Neural cell (in vitro differentiated cells): ENCODE measurements at regions not wholly inside any gene's neighbourhood (a gene's known extent, or its start where the extent isn't known, plus 50 kb on each side); places are given as distances from the start of the nearest gene placed in this dataset.

Experiments
- CTCF ChIP-seq: fragments of 450-650 bp; IDR thresholded peaks from 2 replicates; pipeline ENCODE4 v1.5.1; 2014; ENCODE audit warnings: antibody characterized with exemption, mild to moderate bottlenecking, moderate library complexity; ENCODE audit not compliant: poor library complexity, severe bottlenecking
- EP300 ChIP-seq: fragments of 450-650 bp; conservative IDR thresholded peaks from 2 replicates; pipeline ENCODE4 v1.6.1; 2014; ENCODE audit warnings: antibody characterized with exemption, mild to moderate bottlenecking, moderate library complexity; ENCODE audit not compliant: poor library complexity, severe bottlenecking
- EZH2 ChIP-seq: fragments of 200-600, 300-800 bp; shearing (Covaris generic), sonication (generic); IDR thresholded peaks from 2 replicates; pipeline ENCODE4 v1.6.1; 2014; ENCODE audit warnings: antibody characterized with exemption, low read length, borderline replicate concordance, mild to moderate bottlenecking; ENCODE audit not compliant: insufficient read depth, poor library complexity, severe bottlenecking
- POLR2AphosphoS5 ChIP-seq: IDR thresholded peaks from 2 replicates; pipeline ENCODE4 v1.6.1; 2012
- REST ChIP-seq: IDR thresholded peaks from 2 replicates; pipeline ENCODE4 v1.6.1; 2012; ENCODE audit warnings: borderline replicate concordance
- SMC3 ChIP-seq: fragments of 450-650 bp; conservative IDR thresholded peaks from 2 replicates; pipeline ENCODE4 v1.6.1; 2014; ENCODE audit warnings: antibody characterized with exemption, mild to moderate bottlenecking, moderate library complexity; ENCODE audit not compliant: poor library complexity
- TAF1 ChIP-seq: IDR thresholded peaks from 2 replicates; pipeline ENCODE4 v1.6.1; 2012; ENCODE audit warnings: low read depth

GRCh38 chr3:162142511-162142910 is 645.9 kb downstream of the OTOL1 start:
- TF ChIP-seq EP300 (no peak), CTCF (no peak), REST (no peak), POLR2AphosphoS5 (no peak), EZH2 (no peak), SMC3 (no peak), TAF1 (no peak)
